Sigmoid colon (tissue), 6 donors: ENCODE measurements at regions not wholly inside any gene's neighbourhood (a gene's known extent, or its start where the extent isn't known, plus 50 kb on each side); places are given as distances from the start of the nearest gene placed in this dataset.

Experiments
- DNase-seq: peaks from one replicate; pipeline ENCODE4 v3.0.0-alpha.2; 2019
- H3K27ac ChIP-seq, 4 donors: fragments of 200-600 bp; sonication (generic); one replicate each; pipeline ENCODE4 v1.5.1; 2016 to 2019; ENCODE audit warnings: mild to moderate bottlenecking in 1 of 4
- H3K27me3 ChIP-seq, 3 donors: fragments of 200-600 bp; sonication (generic); one replicate each; pipeline ENCODE4 v1.5.1; 2019; ENCODE audit warnings: mild to moderate bottlenecking in 1 of 3
- H3K36me3 ChIP-seq, 4 donors: fragments of 200-600 bp; sonication (generic); one replicate each; pipeline ENCODE4 v1.5.1; 2016 to 2019
- H3K4me1 ChIP-seq, 4 donors: fragments of 200-600 bp; sonication (generic); one replicate each; pipeline ENCODE4 v1.5.1; 2017 to 2019
- H3K4me3 ChIP-seq, 4 donors: fragments of 200-600 bp; sonication (generic); one replicate each; pipeline ENCODE4 v1.5.1; 2017 to 2019; ENCODE audit warnings: mild to moderate bottlenecking in 2 of 4, moderate library complexity in 1 of 4
- H3K9me3 ChIP-seq, 4 donors: fragments of 200-600 bp in 3 of 4; sonication (generic) in 3 of 4; one replicate each; pipeline versions ENCODE4 v1.5.1 to v1.6.1; 2013 to 2019
- CTCF ChIP-seq, 4 experiments: fragments of 450-650 bp in 3 of 4; fragments of 200-600 bp in 1 of 4; IDR thresholded peaks; one replicate each; pipeline ENCODE4 v1.5.1; 2016 to 2019; ENCODE audit warnings: antibody characterized with exemption in 4 of 4, mild to moderate bottlenecking in 3 of 4, moderate library complexity in 2 of 4
- EP300 ChIP-seq, 4 donors: sonication (generic); formaldehyde crosslinking; IDR thresholded peaks; one replicate each; pipeline ENCODE4 v1.6.1; 2017; ENCODE audit warnings: antibody characterized with exemption in 4 of 4
- POLR2A ChIP-seq, 2 donors: fragments of 450-650 bp; IDR thresholded peaks; one replicate each; pipeline ENCODE4 v1.6.1; 2016; ENCODE audit warnings: antibody characterized with exemption in 2 of 2, mild to moderate bottlenecking in 2 of 2, moderate library complexity in 2 of 2
- POLR2AphosphoS5 ChIP-seq, 4 donors: sonication (generic); formaldehyde crosslinking; IDR thresholded peaks; one replicate each; pipeline ENCODE4 v1.6.1; 2017; ENCODE audit warnings: antibody characterized with exemption in 4 of 4
- WGBS, 2 donors: extraction: QIAGEN DNeasy Blood & Tissue Kit; methylation state at CpG; one replicate each; pipeline ENCODE4 v1.1.7; 2013; 5-methylcytosine and 5-hydroxymethylcytosine counted together
- intact Hi-C: fragments of 100-400 bp; cut with DNase I; formaldehyde crosslinking; loops from one replicate; pipeline ENCODE4 v1.15.1; 2023
- donor health status: healthy with polysubstance abuse.
- donor health status: healthy.

DNA sequence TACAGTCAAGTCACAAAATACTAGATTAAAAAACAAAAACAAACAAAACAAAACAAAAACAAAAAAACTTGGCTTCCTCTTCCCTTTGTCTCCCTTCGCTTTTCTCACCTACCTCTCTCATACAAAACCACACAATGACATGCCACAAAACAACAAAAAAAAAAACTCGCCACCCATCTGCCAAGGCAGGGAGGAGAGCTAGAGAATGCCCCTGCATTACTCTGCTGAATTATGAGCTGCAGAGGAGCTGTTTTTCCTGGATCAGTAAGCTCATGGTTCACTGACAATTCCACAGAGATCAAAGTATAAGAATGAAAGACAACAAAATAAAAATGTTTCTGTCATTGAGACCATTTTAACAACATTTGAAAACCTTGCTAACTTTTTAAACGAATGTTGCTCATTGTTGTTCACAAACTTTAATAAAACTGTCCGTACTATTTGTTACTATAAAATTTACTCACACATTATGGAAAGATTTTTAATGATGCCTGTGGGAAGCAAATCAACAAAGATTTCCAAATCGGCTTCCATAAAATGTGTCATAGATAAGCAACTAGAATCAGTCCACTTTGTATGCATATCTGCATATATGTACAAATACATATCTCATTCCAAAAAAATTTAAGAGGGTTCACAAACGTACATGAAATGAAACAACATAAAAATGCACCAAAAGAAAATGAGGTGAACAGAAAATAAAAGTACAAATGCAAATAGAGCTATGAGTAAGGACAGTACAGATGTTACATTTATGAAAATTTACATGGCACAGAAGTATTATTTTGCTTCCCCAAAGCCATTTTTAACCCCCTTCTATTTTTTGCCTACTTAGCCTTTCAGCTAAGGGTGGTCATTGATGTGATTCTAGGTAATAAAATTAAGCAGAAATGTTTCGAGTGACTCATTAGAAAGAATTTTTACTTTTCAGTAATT, 252.4 kb upstream of the FAT4 start:
- Histone ChIP-seq H3K36me3 (no peaks in the 10 kb centered on the region), H3K9me3 (no peaks in the 10 kb centered on the region), H3K4me1 (no peaks in the 10 kb centered on the region), H3K27me3 (no peaks in the 10 kb centered on the region), H3K4me3 (no peak overlapping the region), H3K27ac (no peak overlapping the region)
- WGBS, 2 donors: 53 to 75% methylated on average over 7 of the region's 7 CpGs
- intact Hi-C loops: no loop called here
- DNase-seq: no peak
- TF ChIP-seq POLR2A (IDR thresholded peaks at IDR 0.05): no peak
- no peak for TF ChIP-seq EP300 (IDR thresholded peaks at IDR 0.05)
- no peak for TF ChIP-seq CTCF (IDR thresholded peaks at IDR 0.05)
- no peak for TF ChIP-seq POLR2AphosphoS5 (IDR thresholded peaks at IDR 0.05)

DNA sequence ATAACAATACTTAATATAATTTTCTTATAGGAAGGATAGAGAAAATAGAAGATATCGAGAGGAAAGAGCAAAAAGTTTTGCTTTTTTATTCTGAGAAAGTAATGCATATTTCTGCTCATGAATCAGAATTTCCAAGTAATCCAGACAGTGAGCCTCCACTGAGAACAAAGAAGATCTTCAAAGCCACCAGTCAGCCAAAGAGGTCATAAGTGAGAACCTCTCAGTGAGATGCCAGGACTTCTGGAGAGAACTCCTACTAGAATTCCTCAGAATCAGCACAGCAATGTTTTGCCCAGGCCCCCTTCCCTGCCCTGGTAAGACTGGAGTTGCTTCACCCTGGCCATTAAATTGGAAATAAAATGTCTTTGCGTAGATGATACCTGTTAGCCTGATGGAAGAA, 254.4 kb upstream of the FAT4 start:
- no peaks in the 10 kb centered on the region for H3K4me1 ChIP-seq
- no peaks in the 10 kb centered on the region for H3K36me3 ChIP-seq
- intact Hi-C loops: no loop called here
- 70 to 89% methylated on average over 2 of the region's 2 CpGs for WGBS, 2 donors
- no peaks in the 10 kb centered on the region for H3K9me3 ChIP-seq
- H3K27ac ChIP-seq: no peak overlapping the region
- TF ChIP-seq POLR2AphosphoS5 (IDR thresholded peaks at IDR 0.05) (no peak), CTCF (IDR thresholded peaks at IDR 0.05) (no peak), POLR2A (IDR thresholded peaks at IDR 0.05) (no peak), EP300 (IDR thresholded peaks at IDR 0.05) (no peak)
- no peaks in the 10 kb centered on the region for H3K27me3 ChIP-seq
- no peak overlapping the region for H3K4me3 ChIP-seq
- DNase-seq: no peak

- intact Hi-C loops: no loop called here
- H3K27me3 ChIP-seq: no peaks in the 10 kb centered on the region
- H3K4me3 ChIP-seq: no peak overlapping the region
- peaks cover 0 to 4% (median 2%) of the 10 kb centered on the region in 4 donors for H3K4me1 ChIP-seq
- WGBS, 2 donors: 39 to 63% methylated on average over 1 of the region's 1 CpG
- no peaks in the 10 kb centered on the region for H3K9me3 ChIP-seq
- TF ChIP-seq EP300 (IDR thresholded peaks at IDR 0.05) (no peak), CTCF (IDR thresholded peaks at IDR 0.05) (no peak), POLR2AphosphoS5 (IDR thresholded peaks at IDR 0.05) (no peak), POLR2A (IDR thresholded peaks at IDR 0.05) (no peak)
- H3K36me3 ChIP-seq: no peaks in the 10 kb centered on the region
- no peak for DNase-seq
- H3K27ac ChIP-seq: no peak overlapping the region
Measured at GRCh38 chr4:125049711-125050110, 265.0 kb upstream of the FAT4 start.

GRCh38 chr4:125045311-125045710, 269.4 kb upstream of the FAT4 start:
- no peak for DNase-seq
- no peak overlapping the region for H3K4me3 ChIP-seq

More at GRCh38 chr4:125045311-125045710, 269.4 kb upstream of the FAT4 start:
- Histone ChIP-seq H3K9me3 (no peaks in the 10 kb centered on the region), H3K27me3 (no peaks in the 10 kb centered on the region), H3K27ac (no peak overlapping the region), H3K4me1 (peaks cover 0 to 5% (median 2%) of the 10 kb centered on the region in 4 donors), H3K36me3 (no peaks in the 10 kb centered on the region)
- TF ChIP-seq POLR2AphosphoS5 (IDR thresholded peaks at IDR 0.05) (no peak), CTCF (IDR thresholded peaks at IDR 0.05) (no peak), POLR2A (IDR thresholded peaks at IDR 0.05) (no peak), EP300 (IDR thresholded peaks at IDR 0.05) (no peak)
- intact Hi-C loops: no loop called here
